ENCODE measurements at regions not wholly inside any gene's neighbourhood (a gene's known extent, or its start where the extent isn't known, plus 50 kb on each side); places are given as distances from the start of the nearest gene placed in this dataset.

DNA sequence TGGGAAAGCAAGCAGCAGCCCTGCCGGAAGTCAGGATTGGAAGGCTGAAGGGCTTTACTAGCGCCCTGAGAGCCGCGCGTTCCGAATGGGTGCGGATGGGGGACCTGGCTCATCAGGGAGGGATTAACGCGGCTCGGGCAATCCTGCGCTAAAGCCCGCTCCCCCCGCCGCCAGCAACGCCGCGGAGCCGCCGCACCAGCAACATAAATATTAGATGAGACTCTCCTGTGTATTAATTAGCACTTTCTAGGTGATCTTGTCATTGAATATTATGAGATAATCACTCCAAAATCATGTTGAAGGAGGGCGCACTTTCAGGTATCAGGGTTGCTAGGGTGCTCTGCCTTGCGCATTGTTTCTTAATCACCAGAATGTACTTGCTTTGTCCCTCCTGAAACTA, 357.2 kb upstream of the FAM241A start:
- no peak for ATAC-seq
- peaks cover 0 to 6% (median 0%) of the 10 kb centered on the region in 3 donors for H3K4me1 ChIP-seq
- no peaks in the 10 kb centered on the region for H3K36me3 ChIP-seq
- peaks cover 20% of the 10 kb centered on the region for H3K27me3 ChIP-seq
- TF ChIP-seq POLR2A (IDR thresholded peaks at IDR 0.05) (no peak), POLR2AphosphoS5 (IDR thresholded peaks at IDR 0.05) (no peak), EP300 (IDR thresholded peaks at IDR 0.05) (no peak)
- TF ChIP-seq, protein P1, sequence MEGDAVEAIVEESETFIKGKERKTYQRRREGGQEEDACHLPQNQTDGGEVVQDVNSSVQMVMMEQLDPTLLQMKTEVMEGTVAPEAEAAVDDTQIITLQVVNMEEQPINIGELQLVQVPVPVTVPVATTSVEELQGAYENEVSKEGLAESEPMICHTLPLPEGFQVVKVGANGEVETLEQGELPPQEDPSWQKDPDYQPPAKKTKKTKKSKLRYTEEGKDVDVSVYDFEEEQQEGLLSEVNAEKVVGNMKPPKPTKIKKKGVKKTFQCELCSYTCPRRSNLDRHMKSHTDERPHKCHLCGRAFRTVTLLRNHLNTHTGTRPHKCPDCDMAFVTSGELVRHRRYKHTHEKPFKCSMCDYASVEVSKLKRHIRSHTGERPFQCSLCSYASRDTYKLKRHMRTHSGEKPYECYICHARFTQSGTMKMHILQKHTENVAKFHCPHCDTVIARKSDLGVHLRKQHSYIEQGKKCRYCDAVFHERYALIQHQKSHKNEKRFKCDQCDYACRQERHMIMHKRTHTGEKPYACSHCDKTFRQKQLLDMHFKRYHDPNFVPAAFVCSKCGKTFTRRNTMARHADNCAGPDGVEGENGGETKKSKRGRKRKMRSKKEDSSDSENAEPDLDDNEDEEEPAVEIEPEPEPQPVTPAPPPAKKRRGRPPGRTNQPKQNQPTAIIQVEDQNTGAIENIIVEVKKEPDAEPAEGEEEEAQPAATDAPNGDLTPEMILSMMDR (IDR thresholded peaks at IDR 0.05), result no peak
- no peak overlapping the region for H3K27ac ChIP-seq
- no peaks in the 10 kb centered on the region for H3K9me3 ChIP-seq
- no peak overlapping the region for H3K4me3 ChIP-seq
- 33 to 75% methylated on average over 2 to 4 of the region's 21 CpGs for WGBS, 2 donors (ENCODE audit: low coverage in 1 of 2)

DNA sequence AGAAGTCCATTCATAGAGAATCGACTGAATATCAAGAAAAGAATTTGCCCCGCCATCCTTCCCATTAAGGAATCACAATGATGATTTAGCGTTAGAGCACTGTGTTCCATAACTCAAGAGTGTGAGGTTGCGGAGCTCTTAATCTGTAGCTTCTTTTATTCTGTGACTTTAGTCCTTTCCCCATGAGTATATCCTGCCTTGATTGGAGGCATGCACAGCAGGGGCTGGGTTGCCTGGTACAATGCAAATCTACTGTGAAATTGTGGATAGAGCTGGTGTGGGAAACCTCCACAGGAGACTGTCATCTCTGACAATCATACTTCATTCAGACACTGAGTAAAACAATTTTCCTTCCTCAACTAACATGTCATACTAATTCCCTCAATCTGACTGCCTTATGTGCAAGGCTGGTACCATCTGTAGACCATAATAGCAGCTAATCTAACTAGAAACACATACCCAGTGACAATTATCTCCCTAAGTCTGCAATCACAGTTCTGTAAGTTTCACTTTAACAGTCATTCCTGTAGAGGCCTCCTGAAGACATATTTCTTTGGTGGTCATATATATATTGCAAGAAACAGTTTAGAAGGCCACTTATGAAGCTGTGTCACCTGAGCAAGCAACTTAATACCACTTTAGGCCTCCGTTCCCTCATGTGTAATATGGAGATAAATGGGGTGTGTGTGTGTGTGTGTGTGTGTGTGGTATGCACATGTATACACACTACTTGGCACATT, 355.2 kb upstream of the FAM241A start:
- WGBS, 2 donors (ENCODE audit: low coverage in 1 of 2), result 94 to 100% methylated on average over 1 to 5 of the region's 5 CpGs
- no peak for ATAC-seq
- TF ChIP-seq EP300 (IDR thresholded peaks at IDR 0.05), result no peak
- no peak for TF ChIP-seq POLR2A (IDR thresholded peaks at IDR 0.05)
- no peak for TF ChIP-seq POLR2AphosphoS5 (IDR thresholded peaks at IDR 0.05)
- TF ChIP-seq, protein P1 (IDR thresholded peaks at IDR 0.05), result no peak
- H3K36me3 ChIP-seq, result no peaks in the 10 kb centered on the region
- H3K4me1 ChIP-seq, result peaks cover 0 to 6% (median 0%) of the 10 kb centered on the region in 3 donors
- no peak overlapping the region for H3K27ac ChIP-seq
- H3K9me3 ChIP-seq, result no peaks in the 10 kb centered on the region
- peaks cover 20% of the 10 kb centered on the region for H3K27me3 ChIP-seq
- no peak overlapping the region for H3K4me3 ChIP-seq

DNA sequence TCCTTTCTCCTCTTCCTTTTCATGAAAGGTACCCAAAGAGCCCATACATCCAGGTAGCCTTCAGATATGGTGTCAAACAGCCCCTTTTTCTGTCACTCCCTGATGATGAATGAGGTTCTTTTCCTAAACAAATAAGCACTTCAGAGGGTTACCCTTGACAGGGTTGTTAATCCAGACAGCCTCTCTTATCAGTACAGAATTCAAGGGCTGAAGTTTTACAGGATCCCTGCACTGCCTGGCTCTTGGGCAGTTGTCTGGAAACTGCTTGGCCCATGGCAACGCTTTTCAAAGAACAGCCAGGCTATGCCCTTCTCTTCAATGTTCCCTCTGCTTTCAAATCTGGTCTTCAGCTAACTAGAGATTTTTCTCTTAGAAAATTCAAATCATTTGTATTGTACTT, 352.6 kb upstream of the FAM241A start:
- no peaks in the 10 kb centered on the region for H3K36me3 ChIP-seq
- no peak for TF ChIP-seq EP300 (IDR thresholded peaks at IDR 0.05)
- TF ChIP-seq POLR2AphosphoS5 (IDR thresholded peaks at IDR 0.05), result no peak
- TF ChIP-seq, protein P1 (IDR thresholded peaks at IDR 0.05), result no peak
- TF ChIP-seq POLR2A (IDR thresholded peaks at IDR 0.05), result no peak
- no peak for ATAC-seq
- no peak overlapping the region for H3K27ac ChIP-seq
- no peaks in the 10 kb centered on the region for H3K9me3 ChIP-seq
- peaks cover 9% of the 10 kb centered on the region for H3K27me3 ChIP-seq
- 43 to 44% methylated on average over 1 of the region's 1 CpG for WGBS, 2 donors (ENCODE audit: low coverage in 1 of 2)
- H3K4me3 ChIP-seq, result no peak overlapping the region
- peaks cover 0 to 6% (median 0%) of the 10 kb centered on the region in 3 donors for H3K4me1 ChIP-seq

DNA sequence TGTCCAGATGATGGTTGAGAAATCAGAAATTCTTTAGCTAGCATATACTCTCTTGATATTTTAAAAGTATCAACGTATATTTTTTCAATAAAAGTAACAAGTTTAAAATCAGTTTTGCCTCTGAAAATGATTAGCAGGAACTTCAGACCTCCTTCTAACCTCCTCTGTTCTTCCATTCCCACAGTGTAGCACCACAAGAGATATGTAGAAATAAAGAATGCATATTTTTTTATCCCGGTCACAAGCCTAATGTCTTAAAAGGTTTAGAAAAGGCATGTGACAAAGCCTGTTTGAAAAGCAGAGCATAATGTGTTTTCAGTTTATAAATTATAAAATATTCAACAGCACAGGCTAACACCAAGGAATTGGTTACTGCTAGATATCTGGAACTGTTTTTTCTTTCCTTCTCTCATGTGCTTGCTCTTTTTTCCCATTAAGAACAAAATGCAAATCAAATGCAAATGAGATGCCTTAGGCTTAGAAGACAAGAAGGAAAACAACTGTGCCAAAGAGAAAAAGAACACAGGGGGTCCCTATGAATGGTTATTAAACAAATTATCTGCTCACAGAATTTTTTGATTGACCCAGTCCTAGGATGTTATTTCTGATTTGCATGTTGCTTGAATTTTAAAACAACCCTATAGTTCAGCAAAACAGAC, 351.7 kb upstream of the FAM241A start:
- Histone ChIP-seq H3K27me3 (peaks cover under 1% of the 10 kb centered on the region), H3K4me1 (no peaks in the 10 kb centered on the region), H3K9me3 (no peaks in the 10 kb centered on the region), H3K4me3 (no peak overlapping the region), H3K27ac (no peak overlapping the region), H3K36me3 (no peaks in the 10 kb centered on the region)
- TF ChIP-seq POLR2AphosphoS5 (IDR thresholded peaks at IDR 0.05) (no peak), EP300 (IDR thresholded peaks at IDR 0.05) (no peak), POLR2A (IDR thresholded peaks at IDR 0.05) (no peak)
- TF ChIP-seq, protein P1 (IDR thresholded peaks at IDR 0.05), result no peak
- WGBS, 2 donors (ENCODE audit: low coverage in 1 of 2), result 67 to 79% methylated on average over 2 of the region's 2 CpGs
- ATAC-seq, result no peak
